HG02840 (cell line): ENCODE measurements at regions not wholly inside any gene's neighbourhood (a gene's known extent, or its start where the extent isn't known, plus 50 kb on each side); places are given as distances from the start of the nearest gene placed in this dataset.

Source experiments
- ATAC-seq: cut with Tn5 transposase; IDR thresholded peaks from one replicate; pipeline ENCODE4 v1.9.1; 2021; ENCODE audit warnings: mild to moderate bottlenecking, moderate library complexity, moderate number of reproducible peaks; ENCODE audit not compliant: unreplicated experiment, low FRiP score

- ATAC-seq: no peak
Observed at GRCh38 chr4:24126776-24127175, 236.9 kb upstream of the PPARGC1A start.

- no peak for ATAC-seq
Observed at GRCh38 chr4:24121395-24122175, 231.7 kb upstream of the PPARGC1A start.

GRCh38 chr4:24117975-24118374 lies 228.1 kb upstream of the PPARGC1A start:
- ATAC-seq: no peak

GRCh38 chr4:24116107-24116506 lies 226.3 kb upstream of the PPARGC1A start:
- no peak for ATAC-seq

GRCh38 chr4:24114919-24115500 lies 225.2 kb upstream of the PPARGC1A start:
- no peak for ATAC-seq

GRCh38 chr4:24114444-24114843 lies 224.6 kb upstream of the PPARGC1A start:
- ATAC-seq: no peak

- no peak for ATAC-seq
Observed at GRCh38 chr4:24112466-24112865, 222.6 kb upstream of the PPARGC1A start.

GRCh38 chr4:24108567-24108966 lies 218.7 kb upstream of the PPARGC1A start:
- ATAC-seq: no peak

- ATAC-seq: no peak
Observed at GRCh38 chr4:24105327-24106038, 215.6 kb upstream of the PPARGC1A start.

GRCh38 chr4:24104158-24104565 lies 214.3 kb upstream of the PPARGC1A start:
- no peak for ATAC-seq

- ATAC-seq: no peak
Observed at GRCh38 chr4:24103434-24104157, 213.7 kb upstream of the PPARGC1A start.

- ATAC-seq: no peak
Observed at GRCh38 chr4:24102621-24103020, 212.8 kb upstream of the PPARGC1A start.

- no peak for ATAC-seq
Observed at GRCh38 chr4:24096603-24097002, 206.8 kb upstream of the PPARGC1A start.

- ATAC-seq: no peak
Observed at GRCh38 chr4:24094726-24095125, 204.9 kb upstream of the PPARGC1A start.

- no peak for ATAC-seq
Observed at GRCh38 chr4:24093446-24093845, 203.6 kb upstream of the PPARGC1A start.

GRCh38 chr4:24091639-24092233 lies 201.9 kb upstream of the PPARGC1A start:
- no peak for ATAC-seq

- no peak for ATAC-seq
Observed at GRCh38 chr4:24089851-24090534, 200.1 kb upstream of the PPARGC1A start.

GRCh38 chr4:24080871-24081270 lies 191.0 kb upstream of the PPARGC1A start:
- ATAC-seq: no peak

- ATAC-seq: no peak
Observed at GRCh38 chr4:24078347-24078962, 188.6 kb upstream of the PPARGC1A start.

- ATAC-seq: no peak
Observed at GRCh38 chr4:24076811-24077210, 187.0 kb upstream of the PPARGC1A start.
